ENCODE measurements at regions not wholly inside any gene's neighbourhood (a gene's known extent, or its start where the extent isn't known, plus 50 kb on each side); places are given as distances from the start of the nearest gene placed in this dataset.

DNA sequence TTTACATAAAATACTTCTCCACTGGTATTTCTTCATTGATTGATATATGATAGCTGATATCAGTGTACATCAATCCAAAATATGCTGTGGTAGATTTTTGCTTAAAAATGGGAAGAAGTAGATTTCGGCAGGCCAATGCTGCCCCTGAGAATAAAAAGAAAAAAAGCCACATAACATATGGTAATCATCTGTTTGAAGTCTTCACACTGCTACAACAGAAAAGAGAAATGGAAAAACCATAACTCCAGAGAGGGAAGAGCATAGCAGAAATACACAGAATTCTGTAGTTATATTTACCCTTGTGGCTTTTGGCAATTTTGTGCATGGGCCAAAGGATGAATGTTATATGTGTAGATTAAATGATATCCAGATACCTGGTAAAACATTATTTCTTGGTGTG lies 143.1 kb upstream of the KCNMB2 start:
- Mint-ChIP-seq H3K36me3 (no peaks in the 10 kb centered on the region), H3K4me1 (no peaks in the 10 kb centered on the region), H3K27me3 (no peaks in the 10 kb centered on the region), H3K9me3 (no peaks in the 10 kb centered on the region), H3K27ac (no peak overlapping the region), H3K4me3 (no peak overlapping the region)

DNA sequence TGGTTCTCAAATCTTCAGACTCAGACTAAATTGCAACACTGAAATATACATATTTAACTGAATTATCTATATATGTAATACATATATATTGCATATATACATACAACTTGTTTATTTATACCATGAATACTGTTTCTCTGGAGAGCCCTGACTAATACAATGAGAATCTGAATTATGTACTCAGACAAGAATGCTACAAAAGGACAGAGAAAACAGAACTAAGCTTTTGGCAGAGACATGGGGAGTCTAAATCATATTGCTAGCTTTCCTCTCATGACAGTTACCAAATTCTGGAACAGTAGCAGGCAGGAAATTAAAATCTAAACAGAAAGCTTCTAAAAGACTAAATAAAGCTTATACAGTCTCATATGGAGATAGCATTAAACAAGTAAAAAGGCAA lies 142.4 kb upstream of the KCNMB2 start:
- H3K27ac Mint-ChIP-seq = no peak overlapping the region

GRCh38 chr3:178396318-178396717 lies 139.9 kb upstream of the KCNMB2 start:
- Mint-ChIP-seq H3K4me3 (no peak overlapping the region), H3K27me3 (peaks cover 4% of the 10 kb centered on the region)

More for the DNA sequence above, 142.4 kb upstream of the KCNMB2 start:
- H3K4me1 Mint-ChIP-seq = no peaks in the 10 kb centered on the region
- H3K4me3 Mint-ChIP-seq = no peak overlapping the region
- no peaks in the 10 kb centered on the region for H3K36me3 Mint-ChIP-seq
- H3K27me3 Mint-ChIP-seq = no peaks in the 10 kb centered on the region
- H3K9me3 Mint-ChIP-seq = no peaks in the 10 kb centered on the region

GRCh38 chr3:178397202-178397601 lies 139.0 kb upstream of the KCNMB2 start:
- no peaks in the 10 kb centered on the region for H3K36me3 Mint-ChIP-seq
- no peak overlapping the region for H3K27ac Mint-ChIP-seq
- H3K27me3 Mint-ChIP-seq = peaks cover 4% of the 10 kb centered on the region
- H3K4me3 Mint-ChIP-seq = no peak overlapping the region
- no peaks in the 10 kb centered on the region for H3K9me3 Mint-ChIP-seq
- no peaks in the 10 kb centered on the region for H3K4me1 Mint-ChIP-seq

More at GRCh38 chr3:178396318-178396717, 139.9 kb upstream of the KCNMB2 start:
- Mint-ChIP-seq H3K4me1 (no peaks in the 10 kb centered on the region), H3K36me3 (no peaks in the 10 kb centered on the region), H3K9me3 (no peaks in the 10 kb centered on the region), H3K27ac (no peak overlapping the region)

DNA sequence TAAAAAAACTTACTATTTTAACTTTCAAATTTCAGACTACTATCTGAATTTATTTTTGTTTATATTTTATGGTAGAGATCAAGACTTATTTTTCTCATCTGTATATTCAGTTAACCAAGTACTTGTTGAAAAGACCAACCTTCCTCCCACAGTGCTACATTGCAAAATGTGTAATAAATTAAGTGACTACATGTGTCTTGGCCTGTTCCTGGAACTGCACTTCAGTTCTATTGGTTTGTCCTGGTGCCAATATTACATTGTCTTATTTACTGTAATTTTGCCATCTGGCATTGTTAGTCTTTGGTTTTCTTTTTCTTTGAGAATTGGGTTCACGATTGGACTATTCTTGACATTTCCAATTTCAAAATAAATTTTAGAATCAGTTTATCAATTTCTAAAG lies 138.4 kb upstream of the KCNMB2 start:
- no peaks in the 10 kb centered on the region for H3K36me3 Mint-ChIP-seq
- H3K27ac Mint-ChIP-seq = no peak overlapping the region
- H3K9me3 Mint-ChIP-seq = no peaks in the 10 kb centered on the region
- H3K4me1 Mint-ChIP-seq = no peaks in the 10 kb centered on the region
- H3K4me3 Mint-ChIP-seq = no peak overlapping the region
- H3K27me3 Mint-ChIP-seq = peaks cover 6% of the 10 kb centered on the region

DNA sequence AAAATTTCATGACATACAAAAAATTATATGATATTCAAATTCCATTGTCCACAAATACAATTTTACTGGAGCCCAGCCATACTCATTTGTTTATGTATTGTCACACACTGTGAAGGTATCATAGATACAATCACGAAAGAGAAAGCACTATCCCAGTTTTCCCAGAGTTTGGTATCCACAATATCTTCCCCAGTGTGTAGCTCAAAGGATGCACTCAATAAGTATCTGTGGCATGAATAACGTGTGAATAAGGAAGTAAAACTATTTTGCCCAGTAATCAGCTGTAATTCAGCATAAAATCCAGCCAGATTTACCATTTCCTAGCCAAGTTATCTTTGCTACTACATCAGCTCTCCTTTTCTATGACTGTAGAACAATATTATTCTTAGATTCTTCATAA lies 131.3 kb upstream of the KCNMB2 start:
- Mint-ChIP-seq H3K27me3 (peaks cover 16% of the 10 kb centered on the region), H3K4me1 (no peaks in the 10 kb centered on the region), H3K4me3 (no peak overlapping the region), H3K9me3 (no peaks in the 10 kb centered on the region), H3K36me3 (no peaks in the 10 kb centered on the region), H3K27ac (no peak overlapping the region)

- no peak overlapping the region for H3K4me3 Mint-ChIP-seq
- H3K36me3 Mint-ChIP-seq = no peaks in the 10 kb centered on the region
- peaks cover 18% of the 10 kb centered on the region for H3K27me3 Mint-ChIP-seq
- H3K4me1 Mint-ChIP-seq = no peaks in the 10 kb centered on the region
- no peaks in the 10 kb centered on the region for H3K9me3 Mint-ChIP-seq
- no peak overlapping the region for H3K27ac Mint-ChIP-seq
Observed at GRCh38 chr3:178405531-178405930, 130.7 kb upstream of the KCNMB2 start.

DNA sequence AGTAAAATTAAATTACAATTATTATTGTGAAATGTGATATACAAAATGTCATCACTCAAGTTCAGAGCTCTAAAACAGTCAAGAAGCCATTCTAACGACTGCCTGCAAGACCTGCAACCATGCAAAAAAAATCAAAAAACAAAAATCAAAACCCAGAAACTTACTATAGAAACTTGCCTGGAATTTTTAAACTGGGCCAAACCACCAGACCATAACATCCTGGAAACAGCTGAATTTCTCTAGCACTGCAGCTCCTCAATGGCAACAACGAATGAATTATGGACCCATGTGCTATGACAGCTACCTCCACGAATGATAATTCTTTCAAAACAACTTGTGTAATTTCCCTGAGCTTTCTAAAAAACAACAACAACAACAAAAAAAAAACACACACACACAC lies 130.0 kb upstream of the KCNMB2 start:
- no peaks in the 10 kb centered on the region for H3K36me3 Mint-ChIP-seq
- no peaks in the 10 kb centered on the region for H3K4me1 Mint-ChIP-seq
- H3K4me3 Mint-ChIP-seq = no peak overlapping the region
- peaks cover 17% of the 10 kb centered on the region for H3K27me3 Mint-ChIP-seq
- no peaks in the 10 kb centered on the region for H3K9me3 Mint-ChIP-seq
- no peak overlapping the region for H3K27ac Mint-ChIP-seq

DNA sequence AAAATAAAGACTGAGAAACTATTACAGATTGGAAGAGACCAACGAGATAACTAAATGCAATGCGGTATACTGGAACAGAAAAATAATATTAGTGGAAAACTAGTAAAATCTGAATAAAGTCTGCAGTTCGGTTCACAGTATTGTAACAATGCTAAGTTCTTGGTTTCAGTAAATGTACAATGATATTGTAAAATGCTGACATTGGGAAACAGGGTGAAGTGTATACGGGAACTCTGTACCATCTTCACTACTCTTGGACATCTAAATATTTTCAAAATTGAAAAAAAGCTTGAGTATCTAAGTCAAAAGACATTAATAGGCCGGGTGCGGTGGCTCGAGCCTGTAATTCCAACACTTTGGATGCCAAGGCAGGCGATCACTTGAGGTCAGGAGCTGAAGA lies 120.9 kb upstream of the KCNMB2 start:
- no peaks in the 10 kb centered on the region for H3K9me3 Mint-ChIP-seq
- no peaks in the 10 kb centered on the region for H3K4me1 Mint-ChIP-seq
- H3K4me3 Mint-ChIP-seq = no peak overlapping the region
- no peaks in the 10 kb centered on the region for H3K36me3 Mint-ChIP-seq
- H3K27me3 Mint-ChIP-seq = peaks cover 3% of the 10 kb centered on the region
- no peak overlapping the region for H3K27ac Mint-ChIP-seq

- Mint-ChIP-seq H3K4me3 (no peak overlapping the region), H3K27me3 (no peaks in the 10 kb centered on the region), H3K36me3 (no peaks in the 10 kb centered on the region), H3K27ac (no peak overlapping the region), H3K9me3 (no peaks in the 10 kb centered on the region), H3K4me1 (no peaks in the 10 kb centered on the region)
Observed at GRCh38 chr3:178417736-178418135, 118.5 kb upstream of the KCNMB2 start.

- H3K4me3 Mint-ChIP-seq = no peak overlapping the region
- H3K9me3 Mint-ChIP-seq = no peaks in the 10 kb centered on the region
- H3K4me1 Mint-ChIP-seq = no peaks in the 10 kb centered on the region
- no peaks in the 10 kb centered on the region for H3K27me3 Mint-ChIP-seq
- no peaks in the 10 kb centered on the region for H3K36me3 Mint-ChIP-seq
- H3K27ac Mint-ChIP-seq = peak overlapping the region; percentile 37
Observed at GRCh38 chr3:178419071-178419470, 117.2 kb upstream of the KCNMB2 start.

DNA sequence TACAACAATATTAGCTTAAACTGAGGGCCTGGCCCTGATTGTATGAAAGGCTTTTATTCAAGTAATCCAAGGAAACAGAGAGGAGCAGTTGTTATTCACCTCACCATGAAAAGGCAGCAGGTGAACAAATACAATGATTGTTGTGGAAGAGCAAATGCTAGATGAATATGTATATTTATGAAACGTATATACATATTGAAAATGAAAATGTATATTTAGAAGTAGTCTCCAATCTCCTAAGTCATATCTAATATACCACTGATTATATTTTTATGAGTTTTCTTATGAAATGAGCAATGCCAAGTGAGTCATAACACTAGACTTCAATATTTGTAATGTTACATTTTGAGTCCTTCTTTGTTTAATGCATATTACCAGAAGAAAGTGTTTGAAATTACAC lies 116.2 kb upstream of the KCNMB2 start:
- H3K4me3 Mint-ChIP-seq = no peak overlapping the region
- no peaks in the 10 kb centered on the region for H3K9me3 Mint-ChIP-seq
- no peak overlapping the region for H3K27ac Mint-ChIP-seq
- no peaks in the 10 kb centered on the region for H3K4me1 Mint-ChIP-seq
- H3K27me3 Mint-ChIP-seq = no peaks in the 10 kb centered on the region
- H3K36me3 Mint-ChIP-seq = no peaks in the 10 kb centered on the region

DNA sequence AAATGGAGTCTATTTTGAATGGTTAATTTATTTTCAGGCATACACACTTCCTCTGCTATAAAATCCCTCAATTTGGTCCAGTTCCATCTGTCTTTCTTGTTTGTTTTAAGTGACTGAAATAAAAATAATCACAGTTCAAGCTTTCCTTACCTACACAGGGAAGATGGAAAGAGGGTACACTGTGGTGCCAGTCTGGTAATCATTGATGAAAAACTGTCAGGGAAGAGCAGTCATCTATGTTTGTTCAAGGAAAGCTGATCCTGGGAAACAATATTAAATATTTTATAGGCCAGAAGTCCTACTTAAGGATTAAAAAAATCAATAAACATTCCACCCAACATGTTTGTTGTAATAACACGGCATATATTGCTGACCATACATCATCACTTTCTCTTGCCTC lies 115.2 kb upstream of the KCNMB2 start:
- Mint-ChIP-seq H3K36me3 (no peaks in the 10 kb centered on the region), H3K4me3 (no peak overlapping the region), H3K9me3 (no peaks in the 10 kb centered on the region), H3K4me1 (no peaks in the 10 kb centered on the region), H3K27ac (no peak overlapping the region), H3K27me3 (no peaks in the 10 kb centered on the region)

GRCh38 chr3:178422406-178422805 lies 113.8 kb upstream of the KCNMB2 start:
- no peaks in the 10 kb centered on the region for H3K4me1 Mint-ChIP-seq
- H3K9me3 Mint-ChIP-seq = no peaks in the 10 kb centered on the region
- H3K4me3 Mint-ChIP-seq = no peak overlapping the region
- no peaks in the 10 kb centered on the region for H3K36me3 Mint-ChIP-seq
- no peak overlapping the region for H3K27ac Mint-ChIP-seq
- H3K27me3 Mint-ChIP-seq = no peaks in the 10 kb centered on the region

DNA sequence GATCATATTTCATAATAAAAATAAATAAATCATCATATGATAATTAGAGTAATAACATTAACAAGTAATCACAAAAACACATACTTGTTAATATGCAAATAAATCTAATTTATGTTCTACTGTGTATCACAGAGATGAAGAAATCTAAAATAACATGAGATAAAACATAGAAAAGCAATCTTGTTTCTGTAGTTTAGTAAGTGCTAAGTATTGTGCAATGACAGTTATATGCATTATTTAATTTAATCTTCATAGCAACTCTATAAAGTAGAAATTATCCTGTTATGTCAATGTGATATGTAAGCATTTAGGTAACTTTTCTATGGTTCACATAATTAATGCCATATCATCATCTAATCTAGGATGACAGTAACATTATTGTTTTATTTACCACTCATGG lies 108.2 kb upstream of the KCNMB2 start:
- no peak overlapping the region for H3K4me3 Mint-ChIP-seq
- H3K27ac Mint-ChIP-seq = no peak overlapping the region
- no peaks in the 10 kb centered on the region for H3K4me1 Mint-ChIP-seq
- H3K36me3 Mint-ChIP-seq = no peaks in the 10 kb centered on the region
- H3K27me3 Mint-ChIP-seq = no peaks in the 10 kb centered on the region
- no peaks in the 10 kb centered on the region for H3K9me3 Mint-ChIP-seq

DNA sequence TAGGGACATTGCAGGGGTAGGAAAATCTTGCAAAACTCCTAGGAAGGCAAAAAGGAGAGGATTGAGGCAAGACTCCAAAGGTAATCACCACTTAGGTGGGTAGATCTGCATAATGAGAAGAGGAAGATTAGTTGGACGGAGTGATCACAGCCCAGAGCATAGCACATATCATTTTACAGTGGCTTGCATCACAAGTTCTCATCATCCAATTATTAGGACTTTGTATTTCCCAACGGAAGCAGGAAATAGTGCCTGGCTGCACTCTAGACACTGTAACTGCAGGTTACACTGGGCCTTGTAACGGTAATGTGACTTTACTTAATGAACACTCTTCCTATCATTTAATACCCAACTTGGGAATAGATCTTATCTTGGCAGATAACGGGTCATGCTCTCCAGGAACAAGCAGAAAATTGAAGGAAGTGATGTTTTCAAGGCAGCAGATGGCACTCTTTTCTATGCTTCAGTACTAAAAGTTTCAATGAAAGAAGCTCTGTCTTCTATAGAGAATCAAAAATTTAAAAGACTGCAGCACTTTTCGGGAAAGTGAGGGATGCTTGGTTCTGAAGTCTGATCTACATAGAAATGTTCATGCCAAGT lies 101.9 kb upstream of the KCNMB2 start:
- Mint-ChIP-seq H3K36me3 (no peaks in the 10 kb centered on the region), H3K9me3 (no peaks in the 10 kb centered on the region), H3K4me3 (no peak overlapping the region), H3K4me1 (no peaks in the 10 kb centered on the region), H3K27ac (no peak overlapping the region), H3K27me3 (no peaks in the 10 kb centered on the region)

GRCh38 chr3:178435575-178435974 lies 100.7 kb upstream of the KCNMB2 start:
- Mint-ChIP-seq H3K36me3 (no peaks in the 10 kb centered on the region), H3K4me3 (no peak overlapping the region), H3K9me3 (no peaks in the 10 kb centered on the region), H3K4me1 (no peaks in the 10 kb centered on the region), H3K27ac (no peak overlapping the region), H3K27me3 (no peaks in the 10 kb centered on the region)

Data from activated naive CD4-positive, alpha-beta T cell treated with anti-CD3 and anti-CD28 coated beads, Interleukin-2, amount 50 U/mL, for 24 hours (primary cell).